ENCODE measurements at regions not wholly inside any gene's neighbourhood (a gene's known extent, or its start where the extent isn't known, plus 50 kb on each side); places are given as distances from the start of the nearest gene placed in this dataset.

DNA sequence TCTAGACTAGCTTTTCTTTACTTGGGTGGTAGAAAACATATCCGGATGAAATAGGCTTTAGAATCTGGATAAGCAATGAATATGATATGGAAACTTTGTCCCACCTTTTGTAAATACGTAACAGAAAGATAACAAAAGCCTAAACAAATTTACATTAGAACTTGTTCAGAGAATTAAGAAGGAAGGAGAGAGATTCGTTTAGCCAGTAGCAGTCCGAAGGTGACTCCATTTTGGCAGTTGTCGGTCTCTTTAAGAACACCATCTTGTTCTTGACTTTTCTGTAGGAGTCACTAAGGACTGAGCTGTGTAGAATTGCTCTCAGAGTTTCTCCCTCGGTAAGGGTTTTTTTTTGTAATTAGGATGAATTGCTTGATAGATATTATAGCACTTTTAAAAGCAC is 475.1 kb downstream of the PCNX1 start:
- no peaks in the 10 kb centered on the region for H3K27me3 ChIP-seq (ENCODE audit: control insufficient read depth, insufficient read depth, low read length)
- no TSS peak for BruUV-seq (replicated peaks)
- no peak overlapping the region for H2AFZ ChIP-seq (replicated peaks; ENCODE audit: low read length, poor library complexity)
- no peak for ATAC-seq (ENCODE audit: low read depth)
- H2BK20ac ChIP-seq (ENCODE audit: low read depth, low read length), result peak overlapping the region; percentile 41
- no peaks in the 10 kb centered on the region for H4K20me1 ChIP-seq (ENCODE audit: insufficient read depth, low read length)
- H4K8ac ChIP-seq (ENCODE audit: low read depth in 2 of 2, low read length in 2 of 2), result 0 out of 4 replicates have a peak overlapping the region, but pooled peaks of 1 of the 2 experiments have one; percentile 29
- H3K79me1 ChIP-seq (ENCODE audit: low read depth in 1 of 2, low read length in 2 of 2), result peaks cover 18 to 62% of the 10 kb centered on the region in 2 experiments
- no peaks in the 10 kb centered on the region for H3K9me3 ChIP-seq (ENCODE audit: control insufficient read depth, insufficient read depth, low read length)
- H2BK5ac ChIP-seq (ENCODE audit: low read depth, low read length, poor library complexity, severe bottlenecking), result peak overlapping the region; percentile 75
- H3K4me2 ChIP-seq (ENCODE audit: low read depth, low read length), result no peak overlapping the region; the same call in 1 of the 2 replicates
- H3K36me3 ChIP-seq (ENCODE audit: control insufficient read depth, insufficient read depth, low read length), result no peaks in the 10 kb centered on the region
- H3K4me1 ChIP-seq (ENCODE audit: control insufficient read depth, insufficient read depth, low read length), result peaks cover 7% of the 10 kb centered on the region; the same call in 1 of the 2 replicates
- no peak overlapping the region; the same call in 2 of the 3 replicates for H2BK15ac ChIP-seq (ENCODE audit: low read depth, low read length)
- peak overlapping the region; percentile 31 for H3K4ac ChIP-seq (ENCODE audit: low read depth, low read length)
- no peak overlapping the region for H3K9ac ChIP-seq (ENCODE audit: low read depth, low read length)
- peak overlapping the region; percentile 19; the same call in 1 of the 2 replicates for H3K14ac ChIP-seq (replicated peaks; ENCODE audit: low read depth, low read length)
- H3K23ac ChIP-seq (ENCODE audit: low read depth, low read length), result no peak overlapping the region
- in situ Hi-C loops (cut with MboI; ENCODE audit: low sequenced_read_pairs), result no loop called here
- H2BK120ac ChIP-seq (ENCODE audit: low read depth, low read length), result no peak overlapping the region
- no peak overlapping the region for H2AK9ac ChIP-seq (replicated peaks; ENCODE audit: low read depth, low read length, poor library complexity)
- TF ChIP-seq RCOR1 (IDR thresholded peaks at IDR 0.05; ENCODE audit: insufficient replicate concordance, low read length), result no peak
- H3K9me1 ChIP-seq (ENCODE audit: insufficient read depth, low read length), result no peaks in the 10 kb centered on the region
- ChIA-PET CTCF (interaction anchor here (1.2 kb wide), 1 partner anchor 11 kb away, joined by 4 read pairs; no protein-coding TSS in a partner anchor), POLR2A (ENCODE audit: unreplicated experiment) (no interaction called here)
- peak overlapping the region; percentile 17; the same call in 1 of the 2 replicates for H4K91ac ChIP-seq (ENCODE audit: insufficient read depth, low read depth, low read length)
- peak overlapping the region; percentile 60; the same call in 1 of the 2 replicates for H4K5ac ChIP-seq (ENCODE audit: low read depth, low read length)
- H2AK5ac ChIP-seq (ENCODE audit: low read depth, low read length), result no peak overlapping the region
- no peak overlapping the region for H3K56ac ChIP-seq (ENCODE audit: extremely low read depth, insufficient read depth, low read length)
- no peak overlapping the region for H3K4me3 ChIP-seq (ENCODE audit: insufficient read depth, low read depth, low read length)
- no peak for DNase-seq
- H3K27ac ChIP-seq (ENCODE audit: insufficient read depth, low read length), result no peak overlapping the region
- WGBS, 2 experiments (ENCODE audit: extremely low coverage in 2 of 2, insufficient read length in 1 of 2), result no CpG with 5 or more reads among the region's 6 CpGs
- dilution Hi-C loops (cut with HindIII; ENCODE audit: low sequenced_read_pairs, unreplicated experiment), result no loop called here
- intact Hi-C loops (cut with micrococcal nuclease), result loop anchor here (10.0 kb wide), 1 partner anchor 472 kb away; no protein-coding TSS in a partner anchor
- H3K18ac ChIP-seq (ENCODE audit: low read depth, low read length), result peak overlapping the region; percentile 67; the same call in 1 of the 2 replicates
